ENCODE measurements at regions not wholly inside any gene's neighbourhood (a gene's known extent, or its start where the extent isn't known, plus 50 kb on each side); places are given as distances from the start of the nearest gene placed in this dataset.

- ATAC-seq, result no peak
- Histone ChIP-seq H3K27ac (no peak overlapping the region), H3K36me3 (no peaks in the 10 kb centered on the region), H3K27me3 (peaks cover 9% of the 10 kb centered on the region), H3K4me1 (no peaks in the 10 kb centered on the region), H3K9me3 (peaks cover 0 to 24% (median 0%) of the 10 kb centered on the region in 3 donors), H3K4me3 (no peak overlapping the region)
- TF ChIP-seq EP300 (IDR thresholded peaks at IDR 0.05), result no peak
- 61 to 74% methylated on average over 6 to 7 of the region's 8 CpGs for WGBS, 2 donors (ENCODE audit: low coverage in 1 of 2)
Measured at GRCh38 chr20:24359321-24360027, 110.0 kb upstream of the SYNDIG1 start.

- Histone ChIP-seq H3K9me3 (peaks cover 0 to 22% (median 0%) of the 10 kb centered on the region in 3 donors), H3K27me3 (peaks cover 9% of the 10 kb centered on the region), H3K4me1 (no peaks in the 10 kb centered on the region), H3K36me3 (no peaks in the 10 kb centered on the region), H3K4me3 (no peak overlapping the region), H3K27ac (no peak overlapping the region)
- ATAC-seq, result no peak
- TF ChIP-seq EP300 (IDR thresholded peaks at IDR 0.05) (no peak), POLR2AphosphoS5 (IDR thresholded peaks at IDR 0.05) (no peak), CTCF (IDR thresholded peaks at IDR 0.05) (no peak), POLR2A (IDR thresholded peaks at IDR 0.05) (no peak)
- WGBS, 2 donors (ENCODE audit: low coverage in 1 of 2), result 59 to 73% methylated on average over 3 of the region's 3 CpGs
Measured at GRCh38 chr20:24357931-24358330, 111.5 kb upstream of the SYNDIG1 start.

GRCh38 chr20:24357177-24357576, 112.3 kb upstream of the SYNDIG1 start:
- peaks cover 9% of the 10 kb centered on the region for H3K27me3 ChIP-seq
- H3K4me3 ChIP-seq, result no peak overlapping the region
- no peaks in the 10 kb centered on the region for H3K4me1 ChIP-seq
- no peak for TF ChIP-seq POLR2AphosphoS5 (IDR thresholded peaks at IDR 0.05)
- no peak for TF ChIP-seq POLR2A (IDR thresholded peaks at IDR 0.05)
- TF ChIP-seq CTCF (IDR thresholded peaks at IDR 0.05), result no peak
- no peak for TF ChIP-seq EP300 (IDR thresholded peaks at IDR 0.05)
- ATAC-seq, result no peak
- H3K27ac ChIP-seq, result no peak overlapping the region
- H3K9me3 ChIP-seq, result peaks cover 0 to 14% (median 0%) of the 10 kb centered on the region in 3 donors
- 40 to 64% methylated on average over 1 to 3 of the region's 3 CpGs for WGBS, 2 donors (ENCODE audit: low coverage in 1 of 2)
- no peaks in the 10 kb centered on the region for H3K36me3 ChIP-seq

- 59 to 84% methylated on average over 2 to 4 of the region's 4 CpGs for WGBS, 2 donors (ENCODE audit: low coverage in 1 of 2)
- H3K27me3 ChIP-seq, result peaks cover 9% of the 10 kb centered on the region
- no peak overlapping the region for H3K4me3 ChIP-seq
- TF ChIP-seq EP300 (IDR thresholded peaks at IDR 0.05) (no peak), POLR2A (IDR thresholded peaks at IDR 0.05) (no peak), POLR2AphosphoS5 (IDR thresholded peaks at IDR 0.05) (no peak), CTCF (IDR thresholded peaks at IDR 0.05) (no peak)
- ATAC-seq, result no peak
- H3K4me1 ChIP-seq, result no peaks in the 10 kb centered on the region
- H3K27ac ChIP-seq, result no peak overlapping the region
- H3K36me3 ChIP-seq, result no peaks in the 10 kb centered on the region
- H3K9me3 ChIP-seq, result no peaks in the 10 kb centered on the region
Measured at GRCh38 chr20:24353135-24353690, 116.2 kb upstream of the SYNDIG1 start.

- Histone ChIP-seq H3K9me3 (no peaks in the 10 kb centered on the region), H3K4me3 (no peak overlapping the region), H3K27me3 (peaks cover 1% of the 10 kb centered on the region), H3K4me1 (no peaks in the 10 kb centered on the region), H3K27ac (no peak overlapping the region), H3K36me3 (no peaks in the 10 kb centered on the region)
- 33 to 44% methylated on average over 2 of the region's 7 CpGs for WGBS, 2 donors (ENCODE audit: low coverage in 1 of 2)
- peak; percentile 55 for ATAC-seq
- TF ChIP-seq CTCF (IDR thresholded peaks at IDR 0.05), result no peak
- no peak for TF ChIP-seq POLR2AphosphoS5 (IDR thresholded peaks at IDR 0.05)
- no peak for TF ChIP-seq POLR2A (IDR thresholded peaks at IDR 0.05)
- no peak for TF ChIP-seq EP300 (IDR thresholded peaks at IDR 0.05)
Measured at GRCh38 chr20:24350923-24351368, 118.5 kb upstream of the SYNDIG1 start.

Measured in gastroesophageal sphincter (tissue), 4 donors.